Loucy (cell line): ENCODE measurements at regions not wholly inside any gene's neighbourhood (a gene's known extent, or its start where the extent isn't known, plus 50 kb on each side); places are given as distances from the start of the nearest gene placed in this dataset.

Experiments
- CTCF ChIP-seq: fragments of 200-600 bp; sonication (generic); conservative IDR thresholded peaks from 2 replicates; pipeline ENCODE4 v1.5.1; 2014; ENCODE audit warnings: mild to moderate bottlenecking, antibody characterized with exemption, low read length
- EZH2phosphoT487 ChIP-seq: fragments of 200-600 bp; IDR thresholded peaks from 2 replicates; pipeline ENCODE4 v1.6.1; 2018; ENCODE audit warnings: antibody characterized with exemption, mild to moderate bottlenecking, moderate library complexity, borderline replicate concordance

DNA sequence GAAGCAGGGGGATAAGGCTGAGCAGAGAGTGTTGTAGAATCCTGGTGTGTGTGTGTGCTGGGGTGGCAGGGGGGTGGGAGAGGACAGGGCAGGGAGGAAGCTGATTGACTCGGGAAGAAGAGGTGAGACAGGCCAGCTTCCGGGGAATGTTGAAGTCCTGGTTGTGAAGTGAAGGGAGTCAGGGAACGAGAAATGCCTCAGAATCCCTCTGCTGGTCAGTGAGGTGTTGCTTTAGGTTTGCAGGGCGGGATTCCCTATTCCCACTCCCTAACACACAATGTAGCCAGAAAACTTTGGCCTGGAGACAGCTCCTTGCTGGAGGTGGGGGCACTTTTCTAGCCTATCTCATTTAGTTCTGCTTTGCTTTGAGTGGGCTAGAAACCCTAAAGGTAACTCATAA lies 265.1 kb downstream of the HAUS1 start:
- TF ChIP-seq CTCF, result no peak
- no peak for TF ChIP-seq EZH2phosphoT487
